Liver (tissue), 3 donors: ENCODE measurements at regions not wholly inside any gene's neighbourhood (a gene's known extent, or its start where the extent isn't known, plus 50 kb on each side); places are given as distances from the start of the nearest gene placed in this dataset.

Experiments used
- ATF3 ChIP-seq: IDR thresholded peaks from 2 replicates; pipeline ENCODE4 v1.6.1; 2016; ENCODE audit warnings: antibody characterized with exemption
- CTCF ChIP-seq: fragments of 150-350 bp; IDR thresholded peaks from 2 replicates; pipeline ENCODE4 v1.5.1; 2017; ENCODE audit warnings: improper control_type of control experiment, low read depth, low read length; ENCODE audit not compliant: missing input control
- FOXA1 ChIP-seq: IDR thresholded peaks from 2 replicates; pipeline ENCODE4 v1.6.1; 2016; ENCODE audit warnings: antibody characterized with exemption
- GABPA ChIP-seq, 2 donors: IDR thresholded peaks in 1 of 2; conservative IDR thresholded peaks in 1 of 2; 2 replicates each; pipeline ENCODE4 v1.6.1; 2016; ENCODE audit warnings: antibody characterized with exemption in 2 of 2, mild to moderate bottlenecking in 1 of 2, moderate library complexity in 1 of 2
- HNF4A ChIP-seq, 2 donors: conservative IDR thresholded peaks; 2 replicates each; pipeline ENCODE4 v1.6.1; 2016; ENCODE audit warnings: antibody characterized with exemption in 2 of 2, mild to moderate bottlenecking in 2 of 2
- JUND ChIP-seq, 2 donors: IDR thresholded peaks; 2 replicates each; pipeline ENCODE4 v1.6.1; 2016; ENCODE audit warnings: antibody characterized with exemption in 2 of 2
- MAX ChIP-seq: IDR thresholded peaks from 2 replicates; pipeline ENCODE4 v1.6.1; 2016; ENCODE audit warnings: antibody characterized with exemption
- RAD21 ChIP-seq, 2 donors: IDR thresholded peaks; 2 replicates each; pipeline ENCODE4 v1.6.1; 2016; ENCODE audit warnings: antibody characterized with exemption in 2 of 2, mild to moderate bottlenecking in 2 of 2
- REST ChIP-seq: IDR thresholded peaks from 2 replicates; pipeline ENCODE4 v1.6.1; 2016; ENCODE audit warnings: antibody characterized with exemption, mild to moderate bottlenecking
- TAF1 ChIP-seq: conservative IDR thresholded peaks from 2 replicates; pipeline ENCODE4 v1.6.1; 2016; ENCODE audit warnings: antibody characterized with exemption, mild to moderate bottlenecking
- YY1 ChIP-seq: IDR thresholded peaks from 2 replicates; pipeline ENCODE4 v1.6.1; 2016; ENCODE audit warnings: antibody characterized with exemption, mild to moderate bottlenecking
- donor health status: healthy.
- donor health status: healthy.

- no peak for TF ChIP-seq CTCF
- TF ChIP-seq ATF3, result no peak
- TF ChIP-seq HNF4A (conservative IDR thresholded peaks at IDR 0.05), result no peak
- no peak for TF ChIP-seq RAD21 (IDR thresholded peaks at IDR 0.05)
- TF ChIP-seq REST, result no peak
- TF ChIP-seq YY1, result no peak
- no peak for TF ChIP-seq GABPA (IDR thresholded peaks at IDR 0.05 in 1 of 2, conservative IDR thresholded peaks at IDR 0.05 in 1 of 2)
- TF ChIP-seq FOXA1, result no peak
- no peak for TF ChIP-seq JUND (IDR thresholded peaks at IDR 0.05)
- no peak for TF ChIP-seq MAX
- TF ChIP-seq TAF1, result no peak
These were observed 137.0 kb downstream of the MAGEB5 start for GRCh38 chrX:26352891-26353430.
